Activated CD8-positive, alpha-beta memory T cell treated with anti-CD3 and anti-CD28 coated beads for 24 hours (primary cell): ENCODE measurements at regions not wholly inside any gene's neighbourhood (a gene's known extent, or its start where the extent isn't known, plus 50 kb on each side); places are given as distances from the start of the nearest gene placed in this dataset.
"Not testable (repeated sequence)": the region's sequence is repeated elsewhere in the genome, so short reads cannot be mapped to it uniquely, and the experiment has no call there.

Experiments
- DNase-seq: peaks from one replicate; pipeline ENCODE4 v3.0.0-alpha.2; 2020

DNA sequence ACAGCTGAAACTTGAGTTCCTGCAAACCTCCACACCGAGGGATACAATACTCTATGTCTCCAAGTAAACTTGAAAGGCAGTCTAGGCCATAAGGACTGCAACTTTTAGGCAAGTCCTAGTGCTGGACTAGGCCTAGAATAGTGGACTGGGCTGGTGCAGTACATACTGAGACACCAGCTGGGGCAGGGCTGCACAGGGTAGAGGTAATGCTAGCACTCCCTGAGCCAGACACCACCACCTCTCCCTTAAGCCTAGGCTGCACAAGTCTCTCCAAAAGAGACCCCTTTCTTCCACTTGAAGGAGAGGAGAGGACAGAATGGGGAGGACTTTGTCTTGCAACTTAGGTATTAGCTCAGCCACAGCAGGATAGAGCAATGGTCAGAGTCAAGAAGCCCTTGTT, 65.7 kb upstream of the PTPRK start:
- no peak for DNase-seq

GRCh38 chr6:128580224-128581110, 60.1 kb upstream of the PTPRK start:
- DNase-seq = no peak

GRCh38 chr6:128575254-128575653, 54.9 kb upstream of the PTPRK start:
- not testable (repeated sequence) for DNase-seq

DNA sequence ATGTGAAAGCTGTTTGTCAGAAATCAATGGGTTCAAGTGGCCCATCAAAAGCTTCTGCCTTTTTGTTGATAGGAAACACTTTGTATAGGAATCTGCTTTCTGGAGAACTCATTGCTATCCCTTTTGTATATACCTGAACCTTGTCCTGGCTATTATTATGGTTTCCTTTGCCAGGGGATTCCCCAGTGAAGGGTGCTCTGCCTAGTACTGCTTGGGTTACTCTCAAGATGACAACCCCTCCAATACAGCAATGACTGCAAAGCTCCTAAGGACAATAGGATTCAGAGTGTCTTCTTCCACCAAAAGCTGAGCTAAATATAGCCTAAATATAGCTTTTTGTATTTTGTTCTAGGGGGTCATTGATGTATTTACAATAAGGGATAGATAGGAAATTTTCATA, 54.0 kb upstream of the PTPRK start:
- DNase-seq = no peak

DNA sequence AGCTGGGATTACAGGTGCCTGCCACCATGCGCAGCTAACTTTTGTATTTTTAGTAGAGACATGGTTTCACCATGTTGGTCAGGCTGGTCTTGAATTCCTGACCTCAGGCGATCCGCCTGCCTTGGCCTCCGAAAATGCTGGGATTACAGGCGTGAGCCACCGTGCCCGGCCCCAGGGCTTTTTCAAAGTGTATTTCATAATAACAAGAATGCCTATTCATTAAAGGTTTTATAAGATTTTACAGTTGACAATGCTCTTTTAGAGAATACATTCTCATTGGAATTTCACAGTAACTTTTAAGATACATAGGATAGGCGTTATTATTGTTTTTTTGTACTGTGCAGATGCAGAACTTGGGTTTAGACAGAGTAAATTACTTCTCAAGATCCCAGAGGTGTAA, 52.6 kb upstream of the PTPRK start:
- no peak for DNase-seq

- DNase-seq = no peak
Observed at GRCh38 chr6:128572294-128572693, 51.9 kb upstream of the PTPRK start.

GRCh38 chr6:128570680-128571063, 50.3 kb upstream of the PTPRK start:
- no peak for DNase-seq

- no peak for DNase-seq
Observed at GRCh38 chr6:128569732-128570679, 49.6 kb upstream of the PTPRK start.
